A673 (cell line): ENCODE measurements at regions not wholly inside any gene's neighbourhood (a gene's known extent, or its start where the extent isn't known, plus 50 kb on each side); places are given as distances from the start of the nearest gene placed in this dataset.

Experiments used
- BruUV-seq: library from RNA; stranded (reverse); fragments of 400-500 nt; replicated peaks from 2 replicates; lab custom pipeline; 2021; lab: Mats Ljungman, UMichigan
- CTCF ChIA-PET: fragments of 300-600 bp; sonication (Branson Sonifier 250); formaldehyde crosslinking; loops from one replicate; lab custom pipeline; 2022; ENCODE audit warnings: antibody characterized with exemption; lab: Charles Lee
- POLR2A ChIA-PET: fragments of 300-600 bp; sonication (Branson Sonifier 250); formaldehyde crosslinking; loops from one replicate; lab custom pipeline; 2022; ENCODE audit warnings: antibody characterized with exemption; ENCODE audit not compliant: low non-redundant PET; lab: Charles Lee
- DNase-seq: peaks from one replicate; pipeline ENCODE4 v3.0.0-alpha.2; 2015; ENCODE audit warnings: low spot score
- H3K27ac ChIP-seq: fragments of 200-600 bp; sonication (generic); 2 replicates; pipeline ENCODE4 v1.5.1; 2016; ENCODE audit warnings: mixed run types, low read depth, mild to moderate bottlenecking, mixed read lengths, antibody characterized with exemption, low read length; ENCODE audit not compliant: poor library complexity, severe bottlenecking
- H3K27me3 ChIP-seq: fragments of 200-600 bp; sonication (generic); replicated peaks from 2 replicates; pipeline ENCODE4 v1.6.1; 2017; ENCODE audit warnings: mixed run types, low read depth, mild to moderate bottlenecking, mixed read lengths, antibody characterized with exemption, low read length; ENCODE audit not compliant: insufficient read depth, poor library complexity
- H3K36me3 ChIP-seq: fragments of 200-600 bp; sonication (generic); 2 replicates; pipeline ENCODE4 v1.6.1; 2016; ENCODE audit warnings: mixed run types, mild to moderate bottlenecking, mixed read lengths, antibody characterized with exemption, low read length; ENCODE audit not compliant: insufficient read depth, poor library complexity, severe bottlenecking
- H3K4me1 ChIP-seq: fragments of 200-600 bp; sonication (generic); 2 replicates; pipeline ENCODE4 v1.6.1; 2017; ENCODE audit warnings: mixed run types, mild to moderate bottlenecking, mixed read lengths, antibody characterized with exemption, low read length; ENCODE audit not compliant: insufficient read depth, poor library complexity, severe bottlenecking
- H3K4me3 ChIP-seq: fragments of 200-600 bp; sonication (generic); 2 replicates; pipeline ENCODE4 v1.5.1; 2016; ENCODE audit warnings: low read depth, mixed run types, mild to moderate bottlenecking, mixed read lengths, low read length; ENCODE audit not compliant: poor library complexity, severe bottlenecking
- H3K9me3 ChIP-seq: fragments of 200-600 bp; sonication (generic); 2 replicates; pipeline ENCODE4 v1.6.1; 2016; ENCODE audit warnings: mixed run types, low read depth, mild to moderate bottlenecking, mixed read lengths, antibody characterized with exemption, low read length; ENCODE audit not compliant: poor library complexity, severe bottlenecking
- EZH2 ChIP-seq: fragments of 200-600 bp; sonication (generic); IDR thresholded peaks from 2 replicates; pipeline ENCODE4 v1.6.1; 2017; ENCODE audit warnings: borderline replicate concordance, low read depth, mild to moderate bottlenecking, mixed read lengths, antibody characterized with exemption, low read length; ENCODE audit not compliant: poor library complexity, severe bottlenecking
- intact Hi-C: fragments of 100-400 bp; cut with micrococcal nuclease; formaldehyde crosslinking; loops from one replicate; pipeline ENCODE4 v1.10.0; 2022; ENCODE audit not compliant: unreplicated experiment
- TF ChIP-seq, protein P1 (sequence below): fragments of 300-800, 200-600 bp; sonication (generic); conservative IDR thresholded peaks from 2 replicates; pipeline ENCODE4 v1.5.1; 2017; ENCODE audit warnings: low read depth, mild to moderate bottlenecking, antibody characterized with exemption, low read length, moderate library complexity, mixed read lengths

DNA sequence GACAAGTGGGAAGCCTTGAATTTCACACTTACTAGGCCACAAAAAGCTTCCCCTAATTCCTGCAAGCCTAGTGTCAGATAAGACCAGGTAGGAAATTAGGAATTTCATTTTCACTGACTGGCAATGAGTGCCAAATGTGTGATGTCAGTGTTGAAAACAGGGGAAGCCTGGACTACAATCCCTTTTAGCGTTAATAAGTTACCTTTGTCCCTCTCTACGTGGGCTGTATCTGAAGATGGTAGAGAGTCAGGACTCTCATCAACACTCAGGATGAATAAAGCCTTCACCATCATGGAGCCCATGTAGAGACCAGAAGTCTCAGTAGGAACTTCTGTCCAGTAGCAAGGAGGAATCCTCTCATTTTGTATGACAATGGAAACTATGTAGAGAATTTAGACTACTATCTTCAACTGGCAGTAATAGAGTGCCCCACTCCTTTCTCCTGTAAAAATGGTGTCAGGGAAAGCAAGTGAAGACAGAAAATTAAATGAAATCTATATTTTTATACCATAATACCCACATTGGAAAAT is 324.1 kb upstream of the KLHL1 start:
- intact Hi-C loops, result no loop called here
- BruUV-seq, result no TSS peak
- H3K4me1 ChIP-seq, result no peaks in the 10 kb centered on the region
- POLR2A ChIA-PET, result no interaction called here
- H3K9me3 ChIP-seq, result no peaks in the 10 kb centered on the region
- DNase-seq, result no peak
- no peak overlapping the region for H3K4me3 ChIP-seq
- CTCF ChIA-PET, result no interaction called here
- H3K27ac ChIP-seq, result no peak overlapping the region
- TF ChIP-seq, protein P1, sequence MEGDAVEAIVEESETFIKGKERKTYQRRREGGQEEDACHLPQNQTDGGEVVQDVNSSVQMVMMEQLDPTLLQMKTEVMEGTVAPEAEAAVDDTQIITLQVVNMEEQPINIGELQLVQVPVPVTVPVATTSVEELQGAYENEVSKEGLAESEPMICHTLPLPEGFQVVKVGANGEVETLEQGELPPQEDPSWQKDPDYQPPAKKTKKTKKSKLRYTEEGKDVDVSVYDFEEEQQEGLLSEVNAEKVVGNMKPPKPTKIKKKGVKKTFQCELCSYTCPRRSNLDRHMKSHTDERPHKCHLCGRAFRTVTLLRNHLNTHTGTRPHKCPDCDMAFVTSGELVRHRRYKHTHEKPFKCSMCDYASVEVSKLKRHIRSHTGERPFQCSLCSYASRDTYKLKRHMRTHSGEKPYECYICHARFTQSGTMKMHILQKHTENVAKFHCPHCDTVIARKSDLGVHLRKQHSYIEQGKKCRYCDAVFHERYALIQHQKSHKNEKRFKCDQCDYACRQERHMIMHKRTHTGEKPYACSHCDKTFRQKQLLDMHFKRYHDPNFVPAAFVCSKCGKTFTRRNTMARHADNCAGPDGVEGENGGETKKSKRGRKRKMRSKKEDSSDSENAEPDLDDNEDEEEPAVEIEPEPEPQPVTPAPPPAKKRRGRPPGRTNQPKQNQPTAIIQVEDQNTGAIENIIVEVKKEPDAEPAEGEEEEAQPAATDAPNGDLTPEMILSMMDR, result no peak
- no peak for TF ChIP-seq EZH2
- H3K27me3 ChIP-seq, result peaks cover 7% of the 10 kb centered on the region
- H3K36me3 ChIP-seq, result no peaks in the 10 kb centered on the region

DNA sequence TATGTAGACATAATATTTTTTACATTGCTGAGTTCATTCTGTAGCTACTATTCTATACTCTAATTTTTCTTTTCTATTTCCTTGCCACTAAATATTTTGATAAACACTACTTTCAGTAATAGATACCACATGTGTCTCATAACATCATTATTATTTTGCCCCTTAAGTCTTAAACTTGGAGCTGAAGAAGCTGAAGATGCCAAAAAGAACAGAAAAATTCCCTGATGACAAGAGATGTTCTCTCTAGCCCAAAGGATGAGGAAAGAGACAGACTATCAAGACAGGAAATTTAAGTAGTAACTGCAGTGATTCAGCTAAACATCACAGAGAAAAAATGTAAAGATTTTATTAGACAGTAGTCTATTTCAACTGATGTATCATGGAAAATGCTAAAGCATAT is 322.0 kb upstream of the KLHL1 start:
- CTCF ChIA-PET, result no interaction called here
- intact Hi-C loops, result no loop called here
- no TSS peak for BruUV-seq
- Histone ChIP-seq H3K36me3 (no peaks in the 10 kb centered on the region), H3K4me3 (no peak overlapping the region), H3K4me1 (no peaks in the 10 kb centered on the region), H3K9me3 (no peaks in the 10 kb centered on the region), H3K27ac (no peak overlapping the region), H3K27me3 (peaks cover 7% of the 10 kb centered on the region)
- TF ChIP-seq, protein P1, result no peak
- TF ChIP-seq EZH2, result no peak
- DNase-seq, result no peak
- POLR2A ChIA-PET, result no interaction called here

DNA sequence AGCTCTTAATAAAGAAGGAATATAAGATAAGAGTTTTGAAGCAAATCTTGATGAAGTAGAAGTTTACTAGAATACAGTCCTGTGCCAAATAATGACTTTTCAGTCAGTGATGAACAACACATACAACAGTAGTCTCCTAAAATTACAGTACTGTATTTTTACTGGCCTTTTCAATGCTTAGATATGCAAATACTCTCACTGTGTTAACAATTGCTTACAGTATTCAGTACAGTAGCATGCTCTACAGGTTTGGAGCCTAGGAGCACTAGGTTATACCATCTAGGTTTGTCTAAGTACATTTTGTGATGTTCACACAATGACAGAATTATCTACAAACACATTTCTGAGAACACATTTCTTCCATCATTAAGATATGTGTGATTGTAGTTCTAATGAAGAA is 316.7 kb upstream of the KLHL1 start:
- POLR2A ChIA-PET, result no interaction called here
- no peak overlapping the region for H3K27ac ChIP-seq
- H3K4me1 ChIP-seq, result no peaks in the 10 kb centered on the region
- no peaks in the 10 kb centered on the region for H3K36me3 ChIP-seq
- TF ChIP-seq EZH2, result no peak
- TF ChIP-seq, protein P1, result no peak
- no peaks in the 10 kb centered on the region for H3K27me3 ChIP-seq
- no TSS peak for BruUV-seq
- H3K9me3 ChIP-seq, result no peaks in the 10 kb centered on the region
- CTCF ChIA-PET, result no interaction called here
- DNase-seq, result no peak
- intact Hi-C loops, result no loop called here
- H3K4me3 ChIP-seq, result no peak overlapping the region
